Stimulated activated CD8-positive, alpha-beta memory T cell treated with anti-CD3 and anti-CD28 coated beads, Interleukin-15, amount 100 ng/mL, for 4 hours (primary cell): ENCODE measurements at regions not wholly inside any gene's neighbourhood (a gene's known extent, or its start where the extent isn't known, plus 50 kb on each side); places are given as distances from the start of the nearest gene placed in this dataset.
"Not testable (repeated sequence)": the region's sequence is repeated elsewhere in the genome, so short reads cannot be mapped to it uniquely, and the experiment has no call there.

Experiments used
- DNase-seq, 2 donors: peaks; one replicate each; pipeline ENCODE4 v3.0.0-alpha.2; 2020; ENCODE audit warnings: low read depth in 2 of 2

GRCh38 chr2:211141646-211142045 is 585.2 kb downstream of the CPS1 start:
- DNase-seq, result no peak

DNA sequence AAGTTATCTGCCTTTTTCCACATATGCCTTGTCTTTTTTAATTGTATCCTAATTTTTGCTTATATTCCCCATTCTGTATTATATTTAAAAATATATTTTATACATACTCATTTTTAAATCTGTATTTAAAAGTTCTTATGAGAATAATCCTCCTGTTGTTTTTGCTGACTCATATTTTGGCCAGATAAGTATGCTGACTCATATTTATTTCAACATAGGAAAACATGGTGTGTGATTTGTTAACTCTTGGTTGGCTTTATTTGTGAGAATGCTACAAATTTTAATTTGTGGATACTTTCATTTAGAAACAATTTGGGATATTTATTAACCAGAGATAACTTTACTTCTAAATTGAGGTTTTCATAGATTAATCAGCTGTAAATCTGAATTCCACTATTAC is 587.7 kb downstream of the CPS1 start:
- no peak for DNase-seq

DNA sequence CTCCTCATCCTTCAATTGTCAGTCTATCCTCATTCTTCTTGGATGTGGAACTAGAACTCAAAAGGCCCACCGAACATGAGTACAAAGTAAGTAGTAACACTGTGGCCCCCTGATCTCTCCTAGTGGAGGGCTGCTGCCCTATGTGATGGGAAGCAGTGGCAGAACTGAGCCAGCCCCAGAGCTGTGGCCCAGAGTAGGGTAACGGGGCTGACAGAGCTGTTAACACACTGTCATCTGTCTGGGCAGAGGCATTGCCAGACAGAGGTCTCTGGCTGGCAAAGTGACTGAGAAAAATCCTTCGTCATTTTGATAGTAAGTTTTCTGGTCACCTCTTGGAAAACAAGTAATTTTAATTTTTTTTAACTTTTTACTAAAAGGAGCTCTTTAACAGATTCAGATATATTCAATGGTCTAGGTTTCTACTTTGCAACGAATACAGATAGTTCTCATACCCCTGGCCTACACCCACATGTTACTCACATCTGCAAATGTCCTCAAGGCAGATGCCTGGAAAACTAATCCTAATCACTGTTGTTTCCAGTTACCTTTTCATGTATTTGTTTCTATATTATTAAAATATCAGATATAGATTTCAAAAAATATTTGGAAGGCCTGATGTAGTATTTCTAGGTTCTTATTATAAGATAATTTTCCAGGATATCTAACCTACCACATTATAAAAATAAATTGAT is 588.7 kb downstream of the CPS1 start:
- no peak for DNase-seq

- no peak for DNase-seq
Measured at GRCh38 chr2:211149731-211150130, 593.3 kb downstream of the CPS1 start.

DNA sequence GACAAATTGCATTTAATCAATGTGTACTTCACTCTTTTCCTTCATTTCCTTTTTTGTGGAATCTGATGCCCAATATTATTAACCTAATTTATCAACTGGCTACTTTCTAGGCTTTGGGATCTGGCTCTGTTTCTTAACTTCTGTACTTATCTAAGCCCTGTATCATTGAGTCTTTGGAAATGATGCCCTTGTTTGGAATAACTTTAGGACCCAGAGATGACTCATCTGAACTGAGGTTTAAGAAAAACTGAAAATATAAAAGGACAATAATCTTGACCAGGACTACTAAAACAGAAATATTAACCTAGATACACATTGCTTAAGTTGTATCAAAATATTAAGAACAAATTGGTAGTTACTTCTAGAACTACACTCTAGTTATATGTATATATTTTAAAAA is 600.8 kb downstream of the CPS1 start:
- DNase-seq, result no peak

GRCh38 chr2:211157856-211158463 is 601.6 kb downstream of the CPS1 start:
- DNase-seq, result peak in 1 of 2 donors; percentile 39

DNA sequence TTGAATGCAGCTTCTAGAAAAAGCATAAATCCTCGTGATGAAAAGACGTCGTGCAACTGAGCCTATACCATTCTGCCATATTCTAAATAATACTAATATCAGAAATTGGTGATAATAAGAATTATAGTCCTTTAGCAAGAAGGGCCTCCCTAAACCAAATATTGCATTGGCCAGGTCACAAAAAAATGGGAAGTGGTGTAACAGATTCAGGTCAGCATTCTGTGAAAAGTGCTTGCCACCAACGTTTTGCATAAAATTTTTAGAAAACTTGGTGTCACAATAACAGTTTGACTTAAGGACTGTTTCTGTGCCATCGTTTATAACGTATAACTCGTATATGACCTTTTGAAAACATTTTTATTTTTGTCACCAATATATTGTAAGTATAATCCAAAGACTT is 603.6 kb downstream of the CPS1 start:
- no peak for DNase-seq

DNA sequence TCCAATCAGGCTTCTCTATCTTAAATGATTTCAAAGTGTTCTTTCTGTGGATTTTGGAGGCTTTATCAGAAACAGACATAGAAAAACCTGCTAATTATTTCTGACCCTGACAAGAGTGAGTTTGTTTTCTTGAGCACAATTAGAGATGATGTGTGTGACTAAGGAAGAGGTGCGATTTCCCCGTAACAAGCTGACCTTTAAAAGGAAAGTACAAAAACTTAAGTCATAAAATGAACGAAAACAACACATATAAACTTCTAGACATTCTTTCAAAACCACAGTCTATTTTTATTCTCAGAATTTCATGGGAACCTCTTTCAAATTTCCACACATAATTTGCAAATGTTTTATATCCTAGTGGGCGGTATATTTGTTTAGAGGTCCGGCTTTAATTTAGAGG is 604.8 kb downstream of the CPS1 start:
- DNase-seq, result no peak

GRCh38 chr2:211162911-211163310 is 606.5 kb downstream of the CPS1 start:
- no peak for DNase-seq

DNA sequence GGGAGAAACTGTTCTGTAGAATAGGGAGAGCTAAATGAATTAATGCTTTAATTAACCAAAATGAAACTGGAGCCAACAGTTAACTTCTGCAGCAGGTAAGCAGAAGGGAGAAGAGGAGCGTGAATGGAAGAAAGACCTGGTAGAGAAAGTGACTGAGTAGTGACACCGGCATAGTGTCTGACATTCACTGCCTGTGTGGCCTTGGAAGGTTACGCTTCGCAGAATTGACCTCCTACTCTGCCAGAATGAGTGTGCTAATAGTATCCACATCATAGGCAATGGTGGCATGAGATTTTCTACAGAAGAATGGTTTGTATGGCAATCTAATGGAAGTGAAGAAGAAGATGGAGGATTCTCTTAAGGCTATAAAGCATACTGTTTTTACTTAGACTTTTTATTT is 614.4 kb downstream of the CPS1 start:
- DNase-seq, result no peak

DNA sequence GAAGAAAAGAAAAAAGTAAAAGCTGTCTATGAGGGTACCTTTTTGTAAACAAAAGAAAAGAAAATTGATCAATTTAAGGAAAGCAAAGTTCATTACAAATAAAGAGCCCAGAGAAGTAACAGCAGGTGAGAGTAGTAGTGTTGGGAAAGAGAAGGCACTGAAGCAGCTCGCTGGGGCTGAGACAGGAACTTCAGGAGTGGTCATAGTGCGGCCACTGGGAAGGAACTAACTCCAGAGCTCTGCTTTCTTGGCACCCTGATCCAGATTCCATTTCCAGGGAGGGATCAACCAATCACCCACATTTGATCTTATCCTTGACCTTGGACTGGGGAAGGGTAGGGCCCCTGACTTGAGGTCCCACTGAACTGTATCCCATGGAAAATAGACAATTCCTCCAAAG is 617.6 kb downstream of the CPS1 start:
- DNase-seq, result no peak

- DNase-seq, result no peak
Measured at GRCh38 chr2:211174631-211175030, 618.2 kb downstream of the CPS1 start.

- DNase-seq, result no peak
Measured at GRCh38 chr2:211175956-211176355, 619.6 kb downstream of the CPS1 start.

DNA sequence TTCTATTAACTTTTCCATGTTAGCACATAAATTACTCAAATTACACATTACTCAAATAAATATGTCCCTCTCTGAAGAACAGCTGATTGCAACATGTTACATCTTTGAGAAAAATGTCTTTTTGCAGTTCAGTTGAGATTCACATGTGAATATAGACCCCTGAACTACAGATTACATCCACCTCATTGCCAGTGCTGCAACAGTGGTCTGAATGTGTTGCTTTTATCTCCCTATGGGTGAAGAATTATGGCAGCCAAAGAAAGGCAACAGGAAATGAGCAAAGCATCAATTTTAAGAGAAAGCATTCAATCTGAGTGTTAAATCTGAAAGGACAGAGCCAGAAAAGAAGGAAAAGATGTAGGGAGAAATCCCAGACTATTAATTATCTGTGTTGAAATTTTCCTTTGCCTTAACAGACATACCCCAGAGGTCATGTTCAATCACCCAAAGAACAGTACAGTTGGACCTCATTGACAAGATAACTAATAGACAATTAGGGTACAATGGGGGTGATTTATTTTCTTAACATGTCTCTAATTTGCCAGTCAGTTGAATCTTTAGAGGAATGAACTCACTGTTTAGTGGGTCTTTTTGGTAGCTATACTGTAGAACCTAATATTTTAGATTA is 620.2 kb downstream of the CPS1 start:
- no peak for DNase-seq

GRCh38 chr2:211181626-211182025 is 625.2 kb downstream of the CPS1 start:
- DNase-seq, result no peak

DNA sequence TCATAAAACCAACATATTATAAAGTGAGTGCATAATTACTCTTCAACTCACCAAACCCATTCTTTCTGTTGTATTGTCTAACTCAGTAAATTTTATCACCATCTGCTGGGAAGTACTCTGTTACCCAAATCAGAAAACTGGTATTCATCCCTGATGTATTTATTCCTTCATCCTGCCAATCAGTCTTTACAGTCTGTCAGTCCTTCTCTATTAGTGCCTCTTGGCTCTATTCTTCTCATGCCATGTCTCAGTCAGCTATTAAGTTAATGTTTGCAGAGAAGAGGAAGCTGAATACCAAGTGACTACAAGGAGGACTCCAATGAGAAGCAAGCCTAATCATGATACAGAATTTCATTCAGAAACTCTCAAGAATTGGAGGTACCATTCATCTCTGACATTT is 631.2 kb downstream of the CPS1 start:
- DNase-seq, result no peak

DNA sequence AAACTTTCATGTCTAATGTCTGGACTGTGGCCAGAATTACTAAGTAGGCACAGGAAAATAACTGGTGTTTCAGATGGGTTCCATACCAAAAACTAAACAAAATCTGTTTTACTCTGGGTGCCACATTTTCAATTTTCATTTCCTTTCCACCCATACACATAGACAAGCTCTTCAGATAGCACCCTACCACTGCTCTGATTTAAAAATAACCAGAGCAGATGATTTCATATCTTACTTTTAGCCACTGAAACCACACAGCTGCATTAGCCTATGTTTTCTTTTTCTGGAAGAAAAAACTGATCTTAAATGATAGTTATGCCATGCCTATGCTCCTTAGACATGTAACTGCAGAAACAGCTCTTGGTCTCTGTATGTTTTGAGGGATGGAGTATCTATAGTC is 647.6 kb downstream of the CPS1 start:
- DNase-seq, result no peak

GRCh38 chr2:211204456-211204855 is 648.1 kb downstream of the CPS1 start:
- no peak for DNase-seq

DNA sequence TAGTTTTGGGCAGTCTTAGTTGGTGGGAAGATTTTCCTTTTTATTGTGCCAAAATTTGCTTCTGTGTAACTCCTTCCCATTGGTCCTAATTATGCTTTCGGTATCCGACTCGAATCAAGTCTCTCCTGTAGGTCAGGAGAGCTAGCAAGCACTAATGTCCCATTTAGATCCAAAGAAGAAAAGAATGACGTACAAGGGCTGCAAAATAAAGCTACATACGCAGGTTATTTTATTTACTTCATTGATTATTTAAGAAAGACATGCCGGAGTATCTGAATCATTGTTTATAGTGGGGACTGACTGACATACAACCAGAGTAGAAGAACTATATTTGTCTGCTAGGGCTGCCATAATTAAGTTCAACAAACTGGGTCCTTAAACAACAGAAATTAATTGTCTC is 648.5 kb downstream of the CPS1 start:
- no peak for DNase-seq

DNA sequence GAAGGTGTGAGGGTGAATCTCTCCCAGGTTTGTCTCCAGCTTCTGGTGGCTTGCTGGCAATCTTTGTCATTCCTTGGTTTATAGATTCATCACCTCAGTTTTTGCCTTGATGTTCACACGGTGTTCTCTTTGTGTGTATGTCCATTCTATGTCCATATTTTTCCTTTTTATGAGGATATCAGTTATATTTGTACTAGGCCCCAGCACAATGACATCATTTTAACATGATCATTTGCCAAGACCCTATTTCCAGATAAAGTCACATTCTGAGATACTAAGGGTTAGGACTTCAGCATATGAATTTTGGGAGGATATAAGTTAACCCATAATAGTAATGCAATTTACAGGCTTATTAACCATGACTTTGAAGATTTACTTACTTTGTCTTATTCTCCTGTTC is 649.0 kb downstream of the CPS1 start:
- DNase-seq, result no peak

GRCh38 chr2:211205836-211206235 is 649.4 kb downstream of the CPS1 start:
- DNase-seq, result no peak

DNA sequence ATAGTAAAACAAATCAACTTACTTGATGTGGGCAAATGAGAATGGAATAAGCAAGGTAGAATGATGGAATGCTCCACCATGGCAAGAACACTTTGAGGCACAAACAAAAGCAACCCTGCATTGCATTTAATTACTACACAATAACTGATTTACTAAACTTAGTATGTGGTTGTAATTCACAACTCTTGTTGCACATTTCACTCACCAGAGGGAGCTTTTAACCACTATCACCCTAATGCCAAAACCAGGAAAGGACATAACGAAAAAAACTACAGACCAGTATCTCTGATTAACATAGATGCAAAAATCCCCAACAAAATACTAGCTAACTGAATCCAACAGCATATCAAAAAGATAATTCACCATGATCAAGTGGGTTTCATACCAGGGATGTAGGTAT is 659.8 kb downstream of the CPS1 start:
- no peak for DNase-seq

GRCh38 chr2:211219548-211219947 is 663.1 kb downstream of the CPS1 start:
- not testable (repeated sequence) for DNase-seq
